CD14-positive monocyte (primary cell): ENCODE measurements at regions not wholly inside any gene's neighbourhood (a gene's known extent, or its start where the extent isn't known, plus 50 kb on each side); places are given as distances from the start of the nearest gene placed in this dataset.

Experiments used
- DNase-seq, 3 donors: peaks; one replicate each; pipeline ENCODE4 v3.0.0-alpha.2; 2011 to 2022
- H2AFZ ChIP-seq: 2 replicates; pipeline ENCODE4 v1.6.0; 2012; ENCODE audit warnings: mild to moderate bottlenecking, low read depth, low read length, inconsistent platforms; ENCODE audit not compliant: insufficient read depth, poor library complexity, severe bottlenecking
- H3K27ac ChIP-seq, 2 donors: 1 replicate in 1 of 2; 2 replicates in 1 of 2; pipeline ENCODE4 v1.5.1; 2012 to 2013; ENCODE audit warnings: low read length in 2 of 2, control low read depth in 1 of 2, inconsistent platforms in 1 of 2, low read depth in 1 of 2, mild to moderate bottlenecking in 1 of 2
- H3K27me3 ChIP-seq, 2 donors: one replicate each; pipeline versions ENCODE4 v1.6.0 to v1.6.1; 2011 to 2013; ENCODE audit warnings: low read length in 2 of 2; ENCODE audit not compliant: control insufficient read depth in 2 of 2, insufficient read depth in 2 of 2
- H3K36me3 ChIP-seq, 2 donors: replicated peaks in 1 of 2; 1 replicate in 1 of 2; 2 replicates in 1 of 2; pipeline versions ENCODE4 v1.5.1 to v1.6.1; 2012 to 2013; ENCODE audit warnings: low read length in 2 of 2, control low read depth in 1 of 2, inconsistent platforms in 1 of 2, mild to moderate bottlenecking in 1 of 2; ENCODE audit not compliant: insufficient read depth in 2 of 2, control insufficient read depth in 1 of 2
- H3K4me1 ChIP-seq, 2 donors: 1 replicate in 1 of 2; 2 replicates in 1 of 2; pipeline versions ENCODE4 v1.5.1 to v1.6.1; 2012 to 2013; ENCODE audit warnings: low read length in 2 of 2, control low read depth in 1 of 2, inconsistent platforms in 1 of 2, mild to moderate bottlenecking in 1 of 2, moderate library complexity in 1 of 2; ENCODE audit not compliant: insufficient read depth in 2 of 2, control insufficient read depth in 1 of 2
- H3K4me2 ChIP-seq: replicated peaks from 2 replicates; pipeline ENCODE3; 2012; ENCODE audit warnings: low read length, moderate library complexity, mild to moderate bottlenecking; ENCODE audit not compliant: poor library complexity, severe bottlenecking; ENCODE audit errors: extremely low read depth
- H3K4me3 ChIP-seq, 3 experiments: fragments of 200-600 bp in 1 of 3; sonication (generic) in 1 of 3; replicated peaks in 1 of 3; 1 replicate in 2 of 3; 2 replicates in 1 of 3; pipeline ENCODE4 v1.5.1; 2011 to 2013; ENCODE audit warnings: low read length in 3 of 3, mild to moderate bottlenecking in 3 of 3, control low read depth in 2 of 3, low read depth in 2 of 3, inconsistent platforms in 1 of 3, moderate library complexity in 1 of 3
- H3K79me2 ChIP-seq: 2 replicates; pipeline ENCODE4 v1.6.0; 2012; ENCODE audit warnings: mild to moderate bottlenecking, control low read depth, inconsistent platforms, low read length, moderate library complexity; ENCODE audit not compliant: insufficient read depth
- H3K9ac ChIP-seq: 2 replicates; pipeline ENCODE4 v1.6.0; 2017; ENCODE audit warnings: low read length, mild to moderate bottlenecking; ENCODE audit not compliant: insufficient read depth, poor library complexity, severe bottlenecking
- H3K9me3 ChIP-seq, 2 donors: replicated peaks in 1 of 2; 1 replicate in 1 of 2; 2 replicates in 1 of 2; pipeline versions ENCODE4 v1.5.1 to v1.6.1; 2012 to 2013; ENCODE audit warnings: low read length in 2 of 2, control low read depth in 1 of 2; ENCODE audit not compliant: control insufficient read depth in 1 of 2, insufficient read depth in 1 of 2
- H4K20me1 ChIP-seq: 2 replicates; pipeline ENCODE4 v1.6.0; 2012; ENCODE audit warnings: mild to moderate bottlenecking, low read length, control low read depth, moderate library complexity; ENCODE audit not compliant: insufficient read depth
- H3K27ac Mint-ChIP-seq, 7 donors: one replicate each; pipeline ENCODE4 v1.8.0; 2020; ENCODE audit warnings: mild to moderate bottlenecking in 7 of 7, mixed read lengths in 7 of 7, moderate library complexity in 6 of 7, inconsistent platforms in 2 of 7
- H3K27me3 Mint-ChIP-seq, 3 donors: one replicate each; pipeline ENCODE4 v1.8.0; 2021 to 2022; ENCODE audit warnings: low read depth in 3 of 3, mild to moderate bottlenecking in 3 of 3, mixed read lengths in 3 of 3, moderate library complexity in 3 of 3, inconsistent platforms in 1 of 3
- H3K36me3 Mint-ChIP-seq, 2 donors: one replicate each; pipeline ENCODE4 v1.8.0; 2020; ENCODE audit warnings: mixed read lengths in 2 of 2, inconsistent platforms in 1 of 2, mild to moderate bottlenecking in 1 of 2
- H3K4me1 Mint-ChIP-seq: one replicate; pipeline ENCODE4 v1.8.0; 2020; ENCODE audit warnings: mild to moderate bottlenecking, mixed read lengths
- H3K4me3 Mint-ChIP-seq, 2 donors: one replicate each; pipeline ENCODE4 v1.8.0; 2020; ENCODE audit warnings: mild to moderate bottlenecking in 2 of 2, mixed read lengths in 2 of 2, moderate library complexity in 1 of 2
- H3K9me3 Mint-ChIP-seq, 7 donors: one replicate each; pipeline ENCODE4 v1.8.0; 2020 to 2022; ENCODE audit warnings: mixed read lengths in 7 of 7, mild to moderate bottlenecking in 6 of 7, moderate library complexity in 6 of 7, inconsistent platforms in 2 of 7
- CTCF ChIP-seq: fragments of 200-600 bp; IDR thresholded peaks from one replicate; pipeline ENCODE4 v1.8.0; 2022; ENCODE audit warnings: antibody characterized with exemption, mild to moderate bottlenecking
- WGBS: methylation state at CpG from one replicate; pipeline ENCODE4 v1.1.5; 2013; ENCODE audit warnings: missing lambda C conversion rate; ENCODE audit not compliant: insufficient coverage; 5-methylcytosine and 5-hydroxymethylcytosine counted together
- intact Hi-C, 2 donors: fragments of 100-400 bp; cut with micrococcal nuclease; formaldehyde crosslinking; loops; one replicate each; pipeline versions ENCODE4 v1.15.0 to v1.15.1; 2023

- no peaks in the 10 kb centered on the region for H3K79me2 ChIP-seq
- H3K4me1 Mint-ChIP-seq, result no peaks in the 10 kb centered on the region
- no peak overlapping the region for H3K27ac ChIP-seq
- H3K4me3 Mint-ChIP-seq, result no peak overlapping the region
- peaks cover 0 to 3% of the 10 kb centered on the region in 2 donors for H3K9me3 ChIP-seq
- no peak for DNase-seq
- H3K9me3 Mint-ChIP-seq, result peaks cover 0 to 9% (median 4%) of the 10 kb centered on the region in 7 donors
- WGBS, result 75% methylated on average over 2 of the region's 2 CpGs
- H3K27me3 Mint-ChIP-seq, result peaks cover 4 to 5% (median 4%) of the 10 kb centered on the region in 3 donors
- no peaks in the 10 kb centered on the region for H3K36me3 ChIP-seq
- no peak overlapping the region for H3K4me3 ChIP-seq
- no peak overlapping the region for H3K4me2 ChIP-seq
- H2AFZ ChIP-seq, result no peak overlapping the region
- no peaks in the 10 kb centered on the region for H3K4me1 ChIP-seq
- H3K27me3 ChIP-seq, result no peaks in the 10 kb centered on the region
- H3K9ac ChIP-seq, result no peak overlapping the region
- TF ChIP-seq CTCF, result no peak
- no peaks in the 10 kb centered on the region for H4K20me1 ChIP-seq
- H3K27ac Mint-ChIP-seq, result peak overlapping the region in 1 of 7 donors; percentile 17
- no peaks in the 10 kb centered on the region for H3K36me3 Mint-ChIP-seq
- intact Hi-C loops, result no loop called here
These were observed 115.2 kb upstream of the PCGF5 start for GRCh38 chr10:91105269-91105668.

GRCh38 chr10:91108820-91109219 lies 111.6 kb upstream of the PCGF5 start:
- H3K36me3 Mint-ChIP-seq, result no peaks in the 10 kb centered on the region
- H3K9me3 ChIP-seq, result peaks cover 0 to 3% of the 10 kb centered on the region in 2 donors
- no peak for DNase-seq
- no peak overlapping the region for H3K4me3 Mint-ChIP-seq
- no peaks in the 10 kb centered on the region for H3K79me2 ChIP-seq
- no peak for TF ChIP-seq CTCF
- intact Hi-C loops, result no loop called here
- H3K36me3 ChIP-seq, result no peaks in the 10 kb centered on the region
- H3K4me2 ChIP-seq, result no peak overlapping the region
- no peaks in the 10 kb centered on the region for H3K4me1 Mint-ChIP-seq
- no peak overlapping the region for H3K9ac ChIP-seq
- peaks cover 0 to 9% (median 4%) of the 10 kb centered on the region in 7 donors for H3K9me3 Mint-ChIP-seq
- H3K27ac Mint-ChIP-seq, result no peak overlapping the region
- H3K27ac ChIP-seq, result no peak overlapping the region
- H3K27me3 ChIP-seq, result no peaks in the 10 kb centered on the region
- H3K4me3 ChIP-seq, result no peak overlapping the region
- no peaks in the 10 kb centered on the region for H3K4me1 ChIP-seq
- peaks cover 1 to 5% (median 4%) of the 10 kb centered on the region in 3 donors for H3K27me3 Mint-ChIP-seq
- no peak overlapping the region for H2AFZ ChIP-seq
- no peaks in the 10 kb centered on the region for H4K20me1 ChIP-seq
